Uterus (tissue), 2 donors: ENCODE measurements at regions not wholly inside any gene's neighbourhood (a gene's known extent, or its start where the extent isn't known, plus 50 kb on each side); places are given as distances from the start of the nearest gene placed in this dataset.

Experiments used
- CTCF ChIP-seq, 4 experiments: fragments of 200-600 bp in 2 of 4; fragments of 450-650 bp in 2 of 4; sonication (generic) in 2 of 4; IDR thresholded peaks; one replicate each; pipeline ENCODE4 v1.5.1; 2016 to 2019; ENCODE audit warnings: antibody characterized with exemption in 4 of 4, mild to moderate bottlenecking in 2 of 4, moderate library complexity in 1 of 4
- POLR2A ChIP-seq, 2 donors: fragments of 450-650 bp; IDR thresholded peaks; one replicate each; pipeline ENCODE4 v1.6.1; 2016; ENCODE audit warnings: antibody characterized with exemption in 2 of 2, mild to moderate bottlenecking in 1 of 2, moderate library complexity in 1 of 2

GRCh38 chr2:48146552-48146951, 167.9 kb upstream of the FOXN2 start:
- TF ChIP-seq CTCF (IDR thresholded peaks at IDR 0.05): no peak
- TF ChIP-seq POLR2A (IDR thresholded peaks at IDR 0.05): no peak
